Body of pancreas (tissue), 4 donors: ENCODE measurements at regions not wholly inside any gene's neighbourhood (a gene's known extent, or its start where the extent isn't known, plus 50 kb on each side); places are given as distances from the start of the nearest gene placed in this dataset.

Experiments
- POLR2A ChIP-seq, 3 donors: fragments of 450-650 bp; IDR thresholded peaks; one replicate each; pipeline ENCODE4 v1.6.1; 2016; ENCODE audit warnings: antibody characterized with exemption in 3 of 3, mild to moderate bottlenecking in 2 of 3
- TF ChIP-seq, protein P1 (sequence below), 7 experiments: fragments of 450-650 bp in 4 of 7; fragments of 200-600 bp in 3 of 7; sonication (generic) in 3 of 7; IDR thresholded peaks; one replicate each; pipeline ENCODE4 v1.5.1; 2016 to 2019; ENCODE audit warnings: antibody characterized with exemption in 7 of 7

DNA sequence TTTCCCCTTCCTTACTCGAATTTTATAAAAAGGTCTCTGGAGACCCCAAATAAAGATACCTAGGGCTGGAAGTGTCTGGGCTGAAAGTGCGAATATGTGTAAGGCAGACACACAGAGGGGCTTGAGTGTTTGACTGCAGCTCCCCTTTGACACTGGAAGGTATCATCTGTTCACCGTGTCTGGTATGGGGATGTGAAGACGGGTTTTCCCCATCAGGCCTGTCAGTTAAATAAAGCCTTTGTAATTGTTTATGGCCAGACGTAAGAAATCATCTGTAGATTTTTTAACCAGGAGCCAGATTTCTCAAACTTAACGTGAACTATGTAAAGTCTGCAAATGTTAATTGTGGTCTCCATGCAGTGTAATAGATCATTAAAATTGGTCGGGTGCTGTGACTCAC, 1173.4 kb downstream of the AMY1C start:
- TF ChIP-seq, protein P1, sequence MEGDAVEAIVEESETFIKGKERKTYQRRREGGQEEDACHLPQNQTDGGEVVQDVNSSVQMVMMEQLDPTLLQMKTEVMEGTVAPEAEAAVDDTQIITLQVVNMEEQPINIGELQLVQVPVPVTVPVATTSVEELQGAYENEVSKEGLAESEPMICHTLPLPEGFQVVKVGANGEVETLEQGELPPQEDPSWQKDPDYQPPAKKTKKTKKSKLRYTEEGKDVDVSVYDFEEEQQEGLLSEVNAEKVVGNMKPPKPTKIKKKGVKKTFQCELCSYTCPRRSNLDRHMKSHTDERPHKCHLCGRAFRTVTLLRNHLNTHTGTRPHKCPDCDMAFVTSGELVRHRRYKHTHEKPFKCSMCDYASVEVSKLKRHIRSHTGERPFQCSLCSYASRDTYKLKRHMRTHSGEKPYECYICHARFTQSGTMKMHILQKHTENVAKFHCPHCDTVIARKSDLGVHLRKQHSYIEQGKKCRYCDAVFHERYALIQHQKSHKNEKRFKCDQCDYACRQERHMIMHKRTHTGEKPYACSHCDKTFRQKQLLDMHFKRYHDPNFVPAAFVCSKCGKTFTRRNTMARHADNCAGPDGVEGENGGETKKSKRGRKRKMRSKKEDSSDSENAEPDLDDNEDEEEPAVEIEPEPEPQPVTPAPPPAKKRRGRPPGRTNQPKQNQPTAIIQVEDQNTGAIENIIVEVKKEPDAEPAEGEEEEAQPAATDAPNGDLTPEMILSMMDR (IDR thresholded peaks at IDR 0.05), result no peak
- no peak for TF ChIP-seq POLR2A (IDR thresholded peaks at IDR 0.05)
